Lung (tissue), 11 donors: ENCODE measurements at regions not wholly inside any gene's neighbourhood (a gene's known extent, or its start where the extent isn't known, plus 50 kb on each side); places are given as distances from the start of the nearest gene placed in this dataset.

Source experiments
- ATAC-seq: fragments of 200-7000 bp; cut with Tn5 transposase; one replicate; pipeline ENCODE4 v1.9.1; 2020; ENCODE audit warnings: moderate number of reproducible peaks; ENCODE audit not compliant: insufficient read depth, low FRiP score
- DNase-seq, 3 donors: peaks; one replicate each; pipeline ENCODE4 v3.0.0-alpha.2; 2013 to 2017
- H3K27ac ChIP-seq, 2 donors: one replicate each; pipeline ENCODE4 v1.5.1; 2013; ENCODE audit warnings: mild to moderate bottlenecking in 2 of 2, moderate library complexity in 2 of 2, control low read depth in 1 of 2, inconsistent platforms in 1 of 2, low read depth in 1 of 2, low read length in 1 of 2
- H3K27me3 ChIP-seq, 3 donors: one replicate each; pipeline ENCODE4 v1.5.1; 2013; ENCODE audit warnings: low read length in 2 of 3; ENCODE audit not compliant: control insufficient read depth in 3 of 3, insufficient read depth in 3 of 3
- H3K36me3 ChIP-seq, 4 donors: one replicate each; pipeline ENCODE4 v1.5.1; 2013; ENCODE audit warnings: low read length in 4 of 4, mild to moderate bottlenecking in 1 of 4, moderate library complexity in 1 of 4; ENCODE audit not compliant: control insufficient read depth in 4 of 4, insufficient read depth in 4 of 4
- H3K4me1 ChIP-seq, 5 donors: one replicate each; pipeline ENCODE4 v1.5.1; 2013; ENCODE audit warnings: low read length in 5 of 5, mild to moderate bottlenecking in 2 of 5, moderate library complexity in 1 of 5; ENCODE audit not compliant: control insufficient read depth in 5 of 5, insufficient read depth in 5 of 5
- H3K4me3 ChIP-seq: one replicate; pipeline ENCODE4 v1.5.1; 2013; ENCODE audit warnings: mild to moderate bottlenecking, control low read depth, moderate library complexity
- H3K9ac ChIP-seq, 2 donors: one replicate each; pipeline ENCODE4 v1.5.1; 2013; ENCODE audit warnings: low read length in 2 of 2, control low read depth in 1 of 2; ENCODE audit not compliant: insufficient read depth in 1 of 2
- H3K9me3 ChIP-seq, 4 donors: one replicate each; pipeline ENCODE4 v1.5.1; 2013; ENCODE audit warnings: low read length in 3 of 4, mild to moderate bottlenecking in 1 of 4, moderate library complexity in 1 of 4; ENCODE audit not compliant: control insufficient read depth in 4 of 4, insufficient read depth in 3 of 4
- CTCF ChIP-seq: IDR thresholded peaks from 2 replicates; pipeline ENCODE4 v1.5.1; 2012; ENCODE audit warnings: mild to moderate bottlenecking; ENCODE audit errors: control extremely low read depth, extremely low read depth
- WGBS, 2 donors: extraction: QIAGEN DNeasy Blood & Tissue Kit; methylation state at CpG; one replicate each; pipeline ENCODE4 v1.1.7; 2013; 5-methylcytosine and 5-hydroxymethylcytosine counted together
- donor health status: control.
- donor health status: control.
- donor health status: Bipolar disorder and iron deficiency.
- donor health status: healthy.
- donor health status: DM: yes; HTN: yes; CAD: no.

GRCh38 chr3:188962253-188963247, 209.2 kb upstream of the TPRG1 start:
- no peak for ATAC-seq
- H3K27ac ChIP-seq: no peak overlapping the region

GRCh38 chr3:188964957-188965356, 206.8 kb upstream of the TPRG1 start:
- Histone ChIP-seq H3K4me1 (peaks cover 0 to 5% (median 0%) of the 10 kb centered on the region in 5 donors), H3K4me3 (no peak overlapping the region), H3K9ac (no peak overlapping the region), H3K36me3 (no peaks in the 10 kb centered on the region), H3K27ac (no peak overlapping the region), H3K27me3 (no peaks in the 10 kb centered on the region), H3K9me3 (no peaks in the 10 kb centered on the region)
- WGBS, 2 donors: 90% methylated on average over 5 of the region's 5 CpGs
- ATAC-seq (no peak), DNase-seq (no peak)
- TF ChIP-seq CTCF: no peak

More at GRCh38 chr3:188962253-188963247, 209.2 kb upstream of the TPRG1 start:
- Histone ChIP-seq H3K4me3 (no peak overlapping the region), H3K9me3 (no peaks in the 10 kb centered on the region), H3K27me3 (no peaks in the 10 kb centered on the region), H3K9ac (no peak overlapping the region), H3K4me1 (peaks cover 0 to 5% (median 0%) of the 10 kb centered on the region in 5 donors), H3K36me3 (no peaks in the 10 kb centered on the region)
- no peak for TF ChIP-seq CTCF
- no peak for DNase-seq
- WGBS, 2 donors: 89 to 93% methylated on average over 13 of the region's 13 CpGs

GRCh38 chr3:188972310-188972709, 199.5 kb upstream of the TPRG1 start:
- ATAC-seq: no peak
- no peak for DNase-seq
- Histone ChIP-seq H3K4me3 (no peak overlapping the region), H3K9me3 (peaks cover 0 to 3% (median 0%) of the 10 kb centered on the region in 4 donors), H3K4me1 (peaks cover 0 to 5% (median 0%) of the 10 kb centered on the region in 5 donors), H3K36me3 (peaks cover 0 to 2% (median 0%) of the 10 kb centered on the region in 4 donors), H3K27ac (no peak overlapping the region), H3K27me3 (no peaks in the 10 kb centered on the region), H3K9ac (no peak overlapping the region)
- TF ChIP-seq CTCF: no peak
- 20 to 41% methylated on average over 4 of the region's 4 CpGs for WGBS, 2 donors
